Neural cell (in vitro differentiated cells): ENCODE measurements at regions not wholly inside any gene's neighbourhood (a gene's known extent, or its start where the extent isn't known, plus 50 kb on each side); places are given as distances from the start of the nearest gene placed in this dataset.
A peak's percentile ranks its signal among the peaks of the same experiment; 100 is the strongest.

Source experiments
- H2AFZ ChIP-seq: fragments of 200-600, 300-800 bp; sonication (generic), shearing (Covaris generic); 2 replicates; pipeline ENCODE4 v1.6.0; 2014; ENCODE audit warnings: low read depth, mild to moderate bottlenecking, antibody characterized with exemption, low read length, moderate library complexity
- H3F3A ChIP-seq: fragments of 200-600 bp; shearing (Covaris generic); 2 replicates; pipeline ENCODE4 v1.6.1; 2016; ENCODE audit warnings: mild to moderate bottlenecking, moderate library complexity, mixed read lengths, antibody characterized with exemption, low read length; ENCODE audit not compliant: insufficient read depth, poor library complexity, severe bottlenecking
- H3K27ac ChIP-seq: fragments of 200-600, 300-800 bp; sonication (generic), shearing (Covaris generic); 2 replicates; pipeline ENCODE4 v1.5.1; 2014; ENCODE audit warnings: mild to moderate bottlenecking, low read length, moderate library complexity
- H3K27me3 ChIP-seq: fragments of 300-800, 200-600 bp; sonication (generic), shearing (Covaris generic); 2 replicates; pipeline ENCODE4 v1.6.0; 2014; ENCODE audit warnings: mild to moderate bottlenecking, low read depth, low read length, moderate library complexity; ENCODE audit not compliant: insufficient read depth
- H3K36me3 ChIP-seq: fragments of 300-800, 200-600 bp; sonication (generic), shearing (Covaris generic); 2 replicates; pipeline ENCODE4 v1.5.1; 2014; ENCODE audit warnings: mild to moderate bottlenecking, antibody characterized with exemption, low read length, moderate library complexity; ENCODE audit not compliant: insufficient read depth
- H3K4me2 ChIP-seq: fragments of 300-800, 200-600 bp; sonication (generic), shearing (Covaris generic); 2 replicates; pipeline ENCODE4 v1.6.0; 2014; ENCODE audit warnings: mild to moderate bottlenecking, low read length
- H3K4me3 ChIP-seq: fragments of 300-800, 200-600 bp; sonication (generic), shearing (Covaris generic); 2 replicates; pipeline ENCODE4 v1.5.1; 2014; ENCODE audit warnings: mild to moderate bottlenecking, low read length, moderate library complexity
- H3K79me2 ChIP-seq: fragments of 200-600 bp; shearing (Covaris generic); replicated peaks from 2 replicates; pipeline ENCODE4 v1.6.0; 2014; ENCODE audit warnings: mild to moderate bottlenecking, low read length, moderate library complexity; ENCODE audit not compliant: insufficient read depth
- H3K9ac ChIP-seq: fragments of 300-800, 200-600 bp; sonication (generic), shearing (Covaris generic); 2 replicates; pipeline ENCODE4 v1.6.1; 2016; ENCODE audit warnings: mild to moderate bottlenecking, low read length, mixed read lengths
- H3K9me2 ChIP-seq: fragments of 200-600 bp; shearing (Covaris generic); 2 replicates; pipeline ENCODE4 v1.6.1; 2016; ENCODE audit warnings: mild to moderate bottlenecking, low read length, mixed read lengths; ENCODE audit not compliant: insufficient read depth
- H3K9me3 ChIP-seq: fragments of 200-600, 300-800 bp; sonication (generic), shearing (Covaris generic); 2 replicates; pipeline ENCODE4 v1.6.1; 2016; ENCODE audit warnings: mild to moderate bottlenecking, mixed run types, low read length, moderate library complexity, mixed read lengths
- H4K20me1 ChIP-seq: fragments of 200-600 bp; shearing (Covaris generic); 2 replicates; pipeline ENCODE4 v1.6.1; 2016; ENCODE audit warnings: mild to moderate bottlenecking, mixed run types; ENCODE audit not compliant: insufficient read depth
- EP300 ChIP-seq: fragments of 450-650 bp; conservative IDR thresholded peaks from 2 replicates; pipeline ENCODE4 v1.6.1; 2014; ENCODE audit warnings: antibody characterized with exemption, mild to moderate bottlenecking, moderate library complexity; ENCODE audit not compliant: poor library complexity, severe bottlenecking
- EZH2 ChIP-seq: fragments of 200-600, 300-800 bp; shearing (Covaris generic), sonication (generic); IDR thresholded peaks from 2 replicates; pipeline ENCODE4 v1.6.1; 2014; ENCODE audit warnings: antibody characterized with exemption, low read length, borderline replicate concordance, mild to moderate bottlenecking; ENCODE audit not compliant: insufficient read depth, poor library complexity, severe bottlenecking
- MXI1 ChIP-seq: fragments of 450-650 bp; conservative IDR thresholded peaks from 2 replicates; pipeline ENCODE4 v1.6.1; 2014; ENCODE audit warnings: antibody characterized with exemption, mild to moderate bottlenecking; ENCODE audit not compliant: poor library complexity, severe bottlenecking
- POLR2AphosphoS5 ChIP-seq: IDR thresholded peaks from 2 replicates; pipeline ENCODE4 v1.6.1; 2012
- RAD21 ChIP-seq: fragments of 450-650 bp; conservative IDR thresholded peaks from 2 replicates; pipeline ENCODE4 v1.6.1; 2014; ENCODE audit warnings: antibody characterized with exemption, mild to moderate bottlenecking, moderate library complexity
- SMC3 ChIP-seq: fragments of 450-650 bp; conservative IDR thresholded peaks from 2 replicates; pipeline ENCODE4 v1.6.1; 2014; ENCODE audit warnings: antibody characterized with exemption, mild to moderate bottlenecking, moderate library complexity; ENCODE audit not compliant: poor library complexity
- TAF1 ChIP-seq: IDR thresholded peaks from 2 replicates; pipeline ENCODE4 v1.6.1; 2012; ENCODE audit warnings: low read depth
- TF ChIP-seq, protein P1 (sequence below): fragments of 450-650 bp; IDR thresholded peaks from 2 replicates; pipeline ENCODE4 v1.5.1; 2014; ENCODE audit warnings: antibody characterized with exemption, mild to moderate bottlenecking, moderate library complexity; ENCODE audit not compliant: poor library complexity, severe bottlenecking
- TF ChIP-seq, protein P2 (sequence below): IDR thresholded peaks from 2 replicates; pipeline ENCODE4 v1.6.1; 2012; ENCODE audit warnings: borderline replicate concordance

DNA sequence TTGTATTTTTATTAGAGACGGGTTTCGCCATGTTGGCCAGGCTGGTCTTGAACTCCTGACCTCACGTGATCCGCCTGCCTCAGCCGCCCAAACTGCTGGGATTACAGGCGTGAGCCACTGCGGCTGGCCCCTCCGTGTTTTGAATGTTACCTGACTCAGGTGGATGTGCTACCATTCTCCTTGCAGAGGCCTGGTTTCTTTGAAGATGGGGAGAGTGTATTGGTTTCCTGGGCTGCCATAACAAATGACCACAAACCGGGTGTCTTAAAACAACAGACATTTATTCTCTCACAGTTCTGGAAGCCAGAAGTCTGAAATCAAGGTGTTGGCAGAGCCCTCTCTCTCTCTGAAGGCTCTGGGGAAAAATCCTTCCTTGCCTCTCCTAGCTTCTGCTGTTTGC lies 98.0 kb downstream of the IRF2BPL start:
- Histone ChIP-seq H3K27ac (no peak overlapping the region), H3K9ac (no peak overlapping the region), H3K9me2 (no peaks in the 10 kb centered on the region), H3F3A (peaks cover 7% of the 10 kb centered on the region), H3K4me3 (no peak overlapping the region), H3K9me3 (no peaks in the 10 kb centered on the region), H3K27me3 (no peaks in the 10 kb centered on the region), H3K79me2 (no peaks in the 10 kb centered on the region), H2AFZ (no peak overlapping the region), H3K4me2 (no peak overlapping the region), H4K20me1 (no peaks in the 10 kb centered on the region), H3K36me3 (no peaks in the 10 kb centered on the region)
- TF ChIP-seq MXI1 (no peak), EP300 (no peak), TAF1 (no peak), SMC3 (no peak), POLR2AphosphoS5 (no peak), RAD21 (no peak), EZH2 (no peak)
- TF ChIP-seq, protein P1, sequence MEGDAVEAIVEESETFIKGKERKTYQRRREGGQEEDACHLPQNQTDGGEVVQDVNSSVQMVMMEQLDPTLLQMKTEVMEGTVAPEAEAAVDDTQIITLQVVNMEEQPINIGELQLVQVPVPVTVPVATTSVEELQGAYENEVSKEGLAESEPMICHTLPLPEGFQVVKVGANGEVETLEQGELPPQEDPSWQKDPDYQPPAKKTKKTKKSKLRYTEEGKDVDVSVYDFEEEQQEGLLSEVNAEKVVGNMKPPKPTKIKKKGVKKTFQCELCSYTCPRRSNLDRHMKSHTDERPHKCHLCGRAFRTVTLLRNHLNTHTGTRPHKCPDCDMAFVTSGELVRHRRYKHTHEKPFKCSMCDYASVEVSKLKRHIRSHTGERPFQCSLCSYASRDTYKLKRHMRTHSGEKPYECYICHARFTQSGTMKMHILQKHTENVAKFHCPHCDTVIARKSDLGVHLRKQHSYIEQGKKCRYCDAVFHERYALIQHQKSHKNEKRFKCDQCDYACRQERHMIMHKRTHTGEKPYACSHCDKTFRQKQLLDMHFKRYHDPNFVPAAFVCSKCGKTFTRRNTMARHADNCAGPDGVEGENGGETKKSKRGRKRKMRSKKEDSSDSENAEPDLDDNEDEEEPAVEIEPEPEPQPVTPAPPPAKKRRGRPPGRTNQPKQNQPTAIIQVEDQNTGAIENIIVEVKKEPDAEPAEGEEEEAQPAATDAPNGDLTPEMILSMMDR, result no peak
- TF ChIP-seq, protein P2, sequence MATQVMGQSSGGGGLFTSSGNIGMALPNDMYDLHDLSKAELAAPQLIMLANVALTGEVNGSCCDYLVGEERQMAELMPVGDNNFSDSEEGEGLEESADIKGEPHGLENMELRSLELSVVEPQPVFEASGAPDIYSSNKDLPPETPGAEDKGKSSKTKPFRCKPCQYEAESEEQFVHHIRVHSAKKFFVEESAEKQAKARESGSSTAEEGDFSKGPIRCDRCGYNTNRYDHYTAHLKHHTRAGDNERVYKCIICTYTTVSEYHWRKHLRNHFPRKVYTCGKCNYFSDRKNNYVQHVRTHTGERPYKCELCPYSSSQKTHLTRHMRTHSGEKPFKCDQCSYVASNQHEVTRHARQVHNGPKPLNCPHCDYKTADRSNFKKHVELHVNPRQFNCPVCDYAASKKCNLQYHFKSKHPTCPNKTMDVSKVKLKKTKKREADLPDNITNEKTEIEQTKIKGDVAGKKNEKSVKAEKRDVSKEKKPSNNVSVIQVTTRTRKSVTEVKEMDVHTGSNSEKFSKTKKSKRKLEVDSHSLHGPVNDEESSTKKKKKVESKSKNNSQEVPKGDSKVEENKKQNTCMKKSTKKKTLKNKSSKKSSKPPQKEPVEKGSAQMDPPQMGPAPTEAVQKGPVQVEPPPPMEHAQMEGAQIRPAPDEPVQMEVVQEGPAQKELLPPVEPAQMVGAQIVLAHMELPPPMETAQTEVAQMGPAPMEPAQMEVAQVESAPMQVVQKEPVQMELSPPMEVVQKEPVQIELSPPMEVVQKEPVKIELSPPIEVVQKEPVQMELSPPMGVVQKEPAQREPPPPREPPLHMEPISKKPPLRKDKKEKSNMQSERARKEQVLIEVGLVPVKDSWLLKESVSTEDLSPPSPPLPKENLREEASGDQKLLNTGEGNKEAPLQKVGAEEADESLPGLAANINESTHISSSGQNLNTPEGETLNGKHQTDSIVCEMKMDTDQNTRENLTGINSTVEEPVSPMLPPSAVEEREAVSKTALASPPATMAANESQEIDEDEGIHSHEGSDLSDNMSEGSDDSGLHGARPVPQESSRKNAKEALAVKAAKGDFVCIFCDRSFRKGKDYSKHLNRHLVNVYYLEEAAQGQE, result no peak

DNA sequence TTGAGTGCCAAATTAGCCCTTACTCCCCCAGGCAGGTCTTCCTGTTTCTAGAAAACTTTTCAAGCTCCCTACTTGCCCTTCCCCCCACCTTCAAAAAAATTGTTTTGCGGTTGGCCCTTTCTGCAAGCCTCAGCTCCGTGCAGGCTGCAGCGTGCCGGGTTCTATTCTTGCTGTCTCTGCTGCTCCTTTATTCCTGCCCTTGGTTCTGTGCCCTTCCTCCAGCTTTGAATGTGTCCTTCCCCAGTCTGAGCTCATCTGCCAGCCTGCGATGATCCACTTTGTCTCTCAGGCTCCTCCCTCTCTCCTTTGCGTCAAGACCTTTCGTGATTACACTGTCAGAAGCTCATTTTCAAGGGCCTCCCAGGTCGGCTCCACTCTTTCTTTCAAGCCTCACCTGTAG lies 98.6 kb downstream of the IRF2BPL start:
- Histone ChIP-seq H3K9me3 (no peaks in the 10 kb centered on the region), H3K27me3 (no peaks in the 10 kb centered on the region), H3F3A (peaks cover 7% of the 10 kb centered on the region), H3K36me3 (no peaks in the 10 kb centered on the region), H3K79me2 (no peaks in the 10 kb centered on the region), H3K4me3 (no peak overlapping the region), H3K9ac (peak overlapping the region; percentile 38), H3K9me2 (no peaks in the 10 kb centered on the region), H3K4me2 (no peak overlapping the region), H3K27ac (peak overlapping the region; percentile 35), H2AFZ (no peak overlapping the region), H4K20me1 (no peaks in the 10 kb centered on the region)
- TF ChIP-seq EP300 (peak; percentile 27), RAD21 (peak; percentile 17), POLR2AphosphoS5 (peak; percentile 48), EZH2 (no peak), MXI1 (no peak), TAF1 (no peak), SMC3 (peak; percentile 25)
- TF ChIP-seq, protein P2, result no peak
